PC-9 (cell line): ENCODE measurements at regions not wholly inside any gene's neighbourhood (a gene's known extent, or its start where the extent isn't known, plus 50 kb on each side); places are given as distances from the start of the nearest gene placed in this dataset.

Experiments
- CTCF ChIP-seq: fragments of 200-600 bp; sonication (generic); conservative IDR thresholded peaks from 2 replicates; pipeline ENCODE4 v1.6.1; 2017; ENCODE audit warnings: mixed run types, antibody characterized with exemption, mild to moderate bottlenecking, moderate library complexity
- EZH2 ChIP-seq: fragments of 200-600 bp; sonication (generic); IDR thresholded peaks from 2 replicates; pipeline ENCODE4 v1.8.0; 2017; ENCODE audit warnings: antibody characterized with exemption, low read depth

GRCh38 chr2:228611171-228611570, 429.7 kb upstream of the SPHKAP start:
- no peak for TF ChIP-seq CTCF
- TF ChIP-seq EZH2: no peak
